Sigmoid colon (tissue), 4 donors: ENCODE measurements at regions not wholly inside any gene's neighbourhood (a gene's known extent, or its start where the extent isn't known, plus 50 kb on each side); places are given as distances from the start of the nearest gene placed in this dataset.

Experiments
- CTCF ChIP-seq, 4 experiments: fragments of 450-650 bp in 3 of 4; fragments of 200-600 bp in 1 of 4; IDR thresholded peaks; one replicate each; pipeline ENCODE4 v1.5.1; 2016 to 2019; ENCODE audit warnings: antibody characterized with exemption in 4 of 4, mild to moderate bottlenecking in 3 of 4, moderate library complexity in 2 of 4
- EP300 ChIP-seq, 4 donors: sonication (generic); formaldehyde crosslinking; IDR thresholded peaks; one replicate each; pipeline ENCODE4 v1.6.1; 2017; ENCODE audit warnings: antibody characterized with exemption in 4 of 4
- POLR2A ChIP-seq, 2 donors: fragments of 450-650 bp; IDR thresholded peaks; one replicate each; pipeline ENCODE4 v1.6.1; 2016; ENCODE audit warnings: antibody characterized with exemption in 2 of 2, mild to moderate bottlenecking in 2 of 2, moderate library complexity in 2 of 2
- POLR2AphosphoS5 ChIP-seq, 4 donors: sonication (generic); formaldehyde crosslinking; IDR thresholded peaks; one replicate each; pipeline ENCODE4 v1.6.1; 2017; ENCODE audit warnings: antibody characterized with exemption in 4 of 4

GRCh38 chr16:87245511-87245910, 71.7 kb downstream of the C16orf95 start:
- TF ChIP-seq EP300 (IDR thresholded peaks at IDR 0.05) (no peak), CTCF (IDR thresholded peaks at IDR 0.05) (no peak), POLR2A (IDR thresholded peaks at IDR 0.05) (no peak), POLR2AphosphoS5 (IDR thresholded peaks at IDR 0.05) (no peak)
